GM12878 (cell line): ENCODE measurements at regions not wholly inside any gene's neighbourhood (a gene's known extent, or its start where the extent isn't known, plus 50 kb on each side); places are given as distances from the start of the nearest gene placed in this dataset.

Experiments
- CHD2 ChIP-seq: IDR thresholded peaks from 2 replicates; pipeline ENCODE4 v1.6.1; 2011; ENCODE audit warnings: low read depth, low read length, improper control_type of control experiment, borderline replicate concordance
- CTCF ChIP-seq, 3 experiments: IDR thresholded peaks in 2 of 3; conservative IDR thresholded peaks in 1 of 3; 2 replicates each; pipeline ENCODE4 v1.5.1; 2011; ENCODE audit warnings: low read depth in 3 of 3, low read length in 3 of 3, mild to moderate bottlenecking in 3 of 3, control low read depth in 2 of 3, moderate library complexity in 2 of 3, inconsistent platforms in 1 of 3, mixed read lengths in 1 of 3; ENCODE audit not compliant: control insufficient read depth in 2 of 3, insufficient read depth in 1 of 3; ENCODE audit errors: extremely low read depth in 1 of 3
- E4F1 ChIP-seq: fragments of 450-650 bp; IDR thresholded peaks from 2 replicates; pipeline ENCODE4 v1.6.1; 2018; ENCODE audit warnings: borderline replicate concordance, mild to moderate bottlenecking; ENCODE audit not compliant: partially characterized antibody
- KDM1A ChIP-seq: fragments of 200-600 bp; sonication (generic); IDR thresholded peaks from 2 replicates; pipeline ENCODE4 v1.6.1; 2016; ENCODE audit warnings: borderline replicate concordance
- SKIL ChIP-seq: fragments of 450-650 bp; IDR thresholded peaks from 2 replicates; pipeline ENCODE4 v1.6.1; 2017; ENCODE audit warnings: mild to moderate bottlenecking, low read depth, inconsistent platforms; ENCODE audit not compliant: poor library complexity, severe bottlenecking
- SPI1 ChIP-seq: IDR thresholded peaks from 2 replicates; pipeline ENCODE4 v1.6.1; 2011; ENCODE audit warnings: low read depth, mild to moderate bottlenecking, low read length, moderate library complexity, borderline replicate concordance; ENCODE audit not compliant: insufficient read depth

- TF ChIP-seq CTCF (IDR thresholded peaks at IDR 0.05 in 2 of 3, conservative IDR thresholded peaks at IDR 0.05 in 1 of 3; ENCODE audit: control insufficient read depth in 2 of 3, extremely low read depth in 1 of 3, insufficient read depth in 1 of 3, low read depth in 3 of 3, low read length in 3 of 3) (no peak), KDM1A (no peak), SKIL (no peak), SPI1 (no peak), CHD2 (no peak), E4F1 (no peak)
These were observed 103.8 kb downstream of the DDX53 start (continued) for GRCh38 chrX:23103546-23103945.
